ENCODE measurements at regions not wholly inside any gene's neighbourhood (a gene's known extent, or its start where the extent isn't known, plus 50 kb on each side); places are given as distances from the start of the nearest gene placed in this dataset.

DNA sequence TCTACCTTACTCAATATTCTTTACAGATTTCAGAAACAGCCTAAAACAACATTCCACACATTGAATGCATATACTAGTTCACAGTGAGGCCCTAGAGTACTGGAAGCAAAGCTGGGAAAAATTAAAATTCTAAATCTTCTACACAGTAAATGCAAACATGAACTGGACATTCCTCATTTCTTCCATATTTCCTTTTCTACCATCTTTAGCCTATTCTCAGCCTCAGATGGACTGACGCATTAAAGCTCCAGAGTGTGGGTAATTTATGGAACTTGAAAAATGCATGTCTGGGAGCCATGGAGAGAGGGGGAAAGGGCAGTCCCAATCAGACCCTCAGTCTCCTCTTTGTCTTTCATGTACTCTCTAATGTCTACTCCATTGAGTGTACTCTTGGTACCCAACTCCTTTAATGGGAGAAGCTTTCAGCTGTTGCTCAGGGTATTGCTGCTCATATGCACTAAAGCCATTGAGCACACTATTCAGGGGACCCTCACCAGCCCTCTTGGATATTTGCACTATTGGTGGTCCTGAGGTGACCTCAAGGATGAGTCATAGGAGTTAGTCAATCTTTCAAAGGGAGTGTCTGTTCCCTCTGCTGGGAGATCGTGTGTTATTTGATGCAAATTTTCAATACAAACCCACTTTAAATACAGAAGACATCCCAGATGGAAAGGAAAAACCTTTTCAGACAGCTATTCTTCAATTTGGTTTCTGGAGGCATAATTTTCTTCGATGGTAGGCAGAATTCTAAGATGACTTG, 83.3 kb upstream of the KCNJ15 start:
- Histone ChIP-seq H3K4me3 (ENCODE audit: low read depth, low read length) (no peak overlapping the region), H3K27ac (ENCODE audit: extremely low read depth, low read depth, low read length) (no peak overlapping the region), H3K36me3 (ENCODE audit: control insufficient read depth in 2 of 2, insufficient read depth in 1 of 2, low read length in 2 of 2) (no peaks in the 10 kb centered on the region), H3K4me1 (ENCODE audit: control insufficient read depth, insufficient read depth, low read length) (no peaks in the 10 kb centered on the region), H3K9me3 (ENCODE audit: control insufficient read depth, insufficient read depth, low read depth, low read length) (no peaks in the 10 kb centered on the region; the same call in 1 of the 2 replicates)
- ChIA-PET CTCF (interaction anchor here (0.6 to 12.3 kb wide), 7 partner anchors 17 to 179 kb away, joined by 3 to 378 read pairs (median 3); no protein-coding TSS in a partner anchor), POLR2A (no interaction called here)
- no peak for TF ChIP-seq ZNF623 (tag by site-specific recombination; IDR thresholded peaks at IDR 0.05)
- TF ChIP-seq, protein P1, sequence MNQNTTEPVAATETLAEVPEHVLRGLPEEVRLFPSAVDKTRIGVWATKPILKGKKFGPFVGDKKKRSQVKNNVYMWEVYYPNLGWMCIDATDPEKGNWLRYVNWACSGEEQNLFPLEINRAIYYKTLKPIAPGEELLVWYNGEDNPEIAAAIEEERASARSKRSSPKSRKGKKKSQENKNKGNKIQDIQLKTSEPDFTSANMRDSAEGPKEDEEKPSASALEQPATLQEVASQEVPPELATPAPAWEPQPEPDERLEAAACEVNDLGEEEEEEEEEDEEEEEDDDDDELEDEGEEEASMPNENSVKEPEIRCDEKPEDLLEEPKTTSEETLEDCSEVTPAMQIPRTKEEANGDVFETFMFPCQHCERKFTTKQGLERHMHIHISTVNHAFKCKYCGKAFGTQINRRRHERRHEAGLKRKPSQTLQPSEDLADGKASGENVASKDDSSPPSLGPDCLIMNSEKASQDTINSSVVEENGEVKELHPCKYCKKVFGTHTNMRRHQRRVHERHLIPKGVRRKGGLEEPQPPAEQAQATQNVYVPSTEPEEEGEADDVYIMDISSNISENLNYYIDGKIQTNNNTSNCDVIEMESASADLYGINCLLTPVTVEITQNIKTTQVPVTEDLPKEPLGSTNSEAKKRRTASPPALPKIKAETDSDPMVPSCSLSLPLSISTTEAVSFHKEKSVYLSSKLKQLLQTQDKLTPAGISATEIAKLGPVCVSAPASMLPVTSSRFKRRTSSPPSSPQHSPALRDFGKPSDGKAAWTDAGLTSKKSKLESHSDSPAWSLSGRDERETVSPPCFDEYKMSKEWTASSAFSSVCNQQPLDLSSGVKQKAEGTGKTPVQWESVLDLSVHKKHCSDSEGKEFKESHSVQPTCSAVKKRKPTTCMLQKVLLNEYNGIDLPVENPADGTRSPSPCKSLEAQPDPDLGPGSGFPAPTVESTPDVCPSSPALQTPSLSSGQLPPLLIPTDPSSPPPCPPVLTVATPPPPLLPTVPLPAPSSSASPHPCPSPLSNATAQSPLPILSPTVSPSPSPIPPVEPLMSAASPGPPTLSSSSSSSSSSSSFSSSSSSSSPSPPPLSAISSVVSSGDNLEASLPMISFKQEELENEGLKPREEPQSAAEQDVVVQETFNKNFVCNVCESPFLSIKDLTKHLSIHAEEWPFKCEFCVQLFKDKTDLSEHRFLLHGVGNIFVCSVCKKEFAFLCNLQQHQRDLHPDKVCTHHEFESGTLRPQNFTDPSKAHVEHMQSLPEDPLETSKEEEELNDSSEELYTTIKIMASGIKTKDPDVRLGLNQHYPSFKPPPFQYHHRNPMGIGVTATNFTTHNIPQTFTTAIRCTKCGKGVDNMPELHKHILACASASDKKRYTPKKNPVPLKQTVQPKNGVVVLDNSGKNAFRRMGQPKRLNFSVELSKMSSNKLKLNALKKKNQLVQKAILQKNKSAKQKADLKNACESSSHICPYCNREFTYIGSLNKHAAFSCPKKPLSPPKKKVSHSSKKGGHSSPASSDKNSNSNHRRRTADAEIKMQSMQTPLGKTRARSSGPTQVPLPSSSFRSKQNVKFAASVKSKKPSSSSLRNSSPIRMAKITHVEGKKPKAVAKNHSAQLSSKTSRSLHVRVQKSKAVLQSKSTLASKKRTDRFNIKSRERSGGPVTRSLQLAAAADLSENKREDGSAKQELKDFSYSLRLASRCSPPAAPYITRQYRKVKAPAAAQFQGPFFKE (tag by site-specific recombination; IDR thresholded peaks at IDR 0.05; ENCODE audit: borderline replicate concordance): no peak
- no peak for TF ChIP-seq OSR2 (tag by site-specific recombination; IDR thresholded peaks at IDR 0.05)
- TF ChIP-seq ZNF433 (tag by site-specific recombination; IDR thresholded peaks at IDR 0.05; ENCODE audit: low read depth): no peak
- TF ChIP-seq ZBTB17 (tag by site-specific recombination; IDR thresholded peaks at IDR 0.05): no peak
- TF ChIP-seq ZBTB48 (tag by site-specific recombination; IDR thresholded peaks at IDR 0.05): no peak
- TF ChIP-seq ZNF837 (tag by site-specific recombination; IDR thresholded peaks at IDR 0.05): no peak
- TF ChIP-seq, protein P2, sequence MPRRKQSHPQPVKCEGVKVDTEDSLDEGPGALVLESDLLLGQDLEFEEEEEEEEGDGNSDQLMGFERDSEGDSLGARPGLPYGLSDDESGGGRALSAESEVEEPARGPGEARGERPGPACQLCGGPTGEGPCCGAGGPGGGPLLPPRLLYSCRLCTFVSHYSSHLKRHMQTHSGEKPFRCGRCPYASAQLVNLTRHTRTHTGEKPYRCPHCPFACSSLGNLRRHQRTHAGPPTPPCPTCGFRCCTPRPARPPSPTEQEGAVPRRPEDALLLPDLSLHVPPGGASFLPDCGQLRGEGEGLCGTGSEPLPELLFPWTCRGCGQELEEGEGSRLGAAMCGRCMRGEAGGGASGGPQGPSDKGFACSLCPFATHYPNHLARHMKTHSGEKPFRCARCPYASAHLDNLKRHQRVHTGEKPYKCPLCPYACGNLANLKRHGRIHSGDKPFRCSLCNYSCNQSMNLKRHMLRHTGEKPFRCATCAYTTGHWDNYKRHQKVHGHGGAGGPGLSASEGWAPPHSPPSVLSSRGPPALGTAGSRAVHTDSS (tag by site-specific recombination; IDR thresholded peaks at IDR 0.05): no peak
- TF ChIP-seq, protein P3, sequence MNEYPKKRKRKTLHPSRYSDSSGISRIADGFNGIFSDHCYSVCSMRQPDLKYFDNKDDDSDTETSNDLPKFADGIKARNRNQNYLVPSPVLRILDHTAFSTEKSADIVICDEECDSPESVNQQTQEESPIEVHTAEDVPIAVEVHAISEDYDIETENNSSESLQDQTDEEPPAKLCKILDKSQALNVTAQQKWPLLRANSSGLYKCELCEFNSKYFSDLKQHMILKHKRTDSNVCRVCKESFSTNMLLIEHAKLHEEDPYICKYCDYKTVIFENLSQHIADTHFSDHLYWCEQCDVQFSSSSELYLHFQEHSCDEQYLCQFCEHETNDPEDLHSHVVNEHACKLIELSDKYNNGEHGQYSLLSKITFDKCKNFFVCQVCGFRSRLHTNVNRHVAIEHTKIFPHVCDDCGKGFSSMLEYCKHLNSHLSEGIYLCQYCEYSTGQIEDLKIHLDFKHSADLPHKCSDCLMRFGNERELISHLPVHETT (tag by site-specific recombination; IDR thresholded peaks at IDR 0.05): no peak
- TF ChIP-seq ZNF404 (tag by site-specific recombination; IDR thresholded peaks at IDR 0.05): no peak
- no peak for TF ChIP-seq SP2 (tag by site-specific recombination; IDR thresholded peaks at IDR 0.05)
- no peak for TF ChIP-seq ZBTB20 (tag by site-specific recombination; IDR thresholded peaks at IDR 0.05)

DNA sequence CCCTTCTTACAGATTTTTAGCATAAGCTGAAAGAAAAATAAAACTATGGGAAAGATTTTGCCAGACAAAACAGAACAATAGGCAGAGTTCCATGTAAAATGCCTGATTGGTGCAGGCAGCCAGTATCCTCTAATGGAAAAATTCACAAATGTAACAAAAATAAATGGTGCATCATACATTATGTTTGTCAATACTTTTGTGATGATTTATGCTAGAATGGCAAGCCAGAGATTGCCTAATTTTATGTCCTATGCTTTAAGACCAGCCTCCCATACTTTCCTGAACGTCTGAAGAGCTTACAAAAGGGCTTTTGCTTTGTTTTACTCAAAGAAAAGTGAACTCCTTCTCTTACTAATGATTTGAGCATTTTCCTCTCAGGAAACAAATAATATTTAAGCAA, 81.5 kb upstream of the KCNJ15 start:
- TF ChIP-seq, protein P4, sequence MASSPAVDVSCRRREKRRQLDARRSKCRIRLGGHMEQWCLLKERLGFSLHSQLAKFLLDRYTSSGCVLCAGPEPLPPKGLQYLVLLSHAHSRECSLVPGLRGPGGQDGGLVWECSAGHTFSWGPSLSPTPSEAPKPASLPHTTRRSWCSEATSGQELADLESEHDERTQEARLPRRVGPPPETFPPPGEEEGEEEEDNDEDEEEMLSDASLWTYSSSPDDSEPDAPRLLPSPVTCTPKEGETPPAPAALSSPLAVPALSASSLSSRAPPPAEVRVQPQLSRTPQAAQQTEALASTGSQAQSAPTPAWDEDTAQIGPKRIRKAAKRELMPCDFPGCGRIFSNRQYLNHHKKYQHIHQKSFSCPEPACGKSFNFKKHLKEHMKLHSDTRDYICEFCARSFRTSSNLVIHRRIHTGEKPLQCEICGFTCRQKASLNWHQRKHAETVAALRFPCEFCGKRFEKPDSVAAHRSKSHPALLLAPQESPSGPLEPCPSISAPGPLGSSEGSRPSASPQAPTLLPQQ (tag by site-specific recombination; IDR thresholded peaks at IDR 0.05): no peak
- TF ChIP-seq, protein P5, sequence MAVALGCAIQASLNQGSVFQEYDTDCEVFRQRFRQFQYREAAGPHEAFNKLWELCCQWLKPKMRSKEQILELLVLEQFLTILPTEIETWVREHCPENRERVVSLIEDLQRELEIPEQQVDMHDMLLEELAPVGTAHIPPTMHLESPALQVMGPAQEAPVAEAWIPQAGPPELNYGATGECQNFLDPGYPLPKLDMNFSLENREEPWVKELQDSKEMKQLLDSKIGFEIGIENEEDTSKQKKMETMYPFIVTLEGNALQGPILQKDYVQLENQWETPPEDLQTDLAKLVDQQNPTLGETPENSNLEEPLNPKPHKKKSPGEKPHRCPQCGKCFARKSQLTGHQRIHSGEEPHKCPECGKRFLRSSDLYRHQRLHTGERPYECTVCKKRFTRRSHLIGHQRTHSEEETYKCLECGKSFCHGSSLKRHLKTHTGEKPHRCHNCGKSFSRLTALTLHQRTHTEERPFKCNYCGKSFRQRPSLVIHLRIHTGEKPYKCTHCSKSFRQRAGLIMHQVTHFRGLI (tag by site-specific recombination; IDR thresholded peaks at IDR 0.05): no peak
- TF ChIP-seq ZNF169 (tag by site-specific recombination; IDR thresholded peaks at IDR 0.05) (no peak), ZSCAN23 (tag by site-specific recombination; IDR thresholded peaks at IDR 0.05) (no peak), MZF1 (tag by site-specific recombination; IDR thresholded peaks at IDR 0.05; ENCODE audit: borderline replicate concordance) (no peak)
- H3K4me1 ChIP-seq (ENCODE audit: control insufficient read depth, insufficient read depth, low read length): no peaks in the 10 kb centered on the region
- no peak overlapping the region for H3K4me3 ChIP-seq (ENCODE audit: low read depth, low read length)
- CTCF ChIA-PET: interaction anchor here (0.6 to 12.3 kb wide), 3 partner anchors 9 to 994 kb away, joined by 3 to 378 read pairs (median 6); no protein-coding TSS in a partner anchor
- no peaks in the 10 kb centered on the region for H3K36me3 ChIP-seq (ENCODE audit: control insufficient read depth in 2 of 2, insufficient read depth in 1 of 2, low read length in 2 of 2)
- POLR2A ChIA-PET: no interaction called here
- H3K9me3 ChIP-seq (ENCODE audit: control insufficient read depth, insufficient read depth, low read depth, low read length): no peaks in the 10 kb centered on the region; the same call in 1 of the 2 replicates
- H3K27ac ChIP-seq (ENCODE audit: extremely low read depth, low read depth, low read length): no peak overlapping the region
